ENCODE measurements at regions not wholly inside any gene's neighbourhood (a gene's known extent, or its start where the extent isn't known, plus 50 kb on each side); places are given as distances from the start of the nearest gene placed in this dataset.
"Not testable (repeated sequence)": the region's sequence is repeated elsewhere in the genome, so short reads cannot be mapped to it uniquely, and the experiment has no call there.

- TF ChIP-seq, protein P1, sequence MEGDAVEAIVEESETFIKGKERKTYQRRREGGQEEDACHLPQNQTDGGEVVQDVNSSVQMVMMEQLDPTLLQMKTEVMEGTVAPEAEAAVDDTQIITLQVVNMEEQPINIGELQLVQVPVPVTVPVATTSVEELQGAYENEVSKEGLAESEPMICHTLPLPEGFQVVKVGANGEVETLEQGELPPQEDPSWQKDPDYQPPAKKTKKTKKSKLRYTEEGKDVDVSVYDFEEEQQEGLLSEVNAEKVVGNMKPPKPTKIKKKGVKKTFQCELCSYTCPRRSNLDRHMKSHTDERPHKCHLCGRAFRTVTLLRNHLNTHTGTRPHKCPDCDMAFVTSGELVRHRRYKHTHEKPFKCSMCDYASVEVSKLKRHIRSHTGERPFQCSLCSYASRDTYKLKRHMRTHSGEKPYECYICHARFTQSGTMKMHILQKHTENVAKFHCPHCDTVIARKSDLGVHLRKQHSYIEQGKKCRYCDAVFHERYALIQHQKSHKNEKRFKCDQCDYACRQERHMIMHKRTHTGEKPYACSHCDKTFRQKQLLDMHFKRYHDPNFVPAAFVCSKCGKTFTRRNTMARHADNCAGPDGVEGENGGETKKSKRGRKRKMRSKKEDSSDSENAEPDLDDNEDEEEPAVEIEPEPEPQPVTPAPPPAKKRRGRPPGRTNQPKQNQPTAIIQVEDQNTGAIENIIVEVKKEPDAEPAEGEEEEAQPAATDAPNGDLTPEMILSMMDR (conservative IDR thresholded peaks at IDR 0.05; ENCODE audit: low read depth, low read length): not testable (repeated sequence)
- not testable (repeated sequence) for TF ChIP-seq EZH2 (IDR thresholded peaks at IDR 0.05; ENCODE audit: low read length, unreplicated experiment); EZH2phosphoT487 (IDR thresholded peaks at IDR 0.05; ENCODE audit: borderline replicate concordance, low read length)
These were observed 61.7 kb upstream of the IFNE start for GRCh38 chr9:21543816-21544215.

All from PC-3 (cell line).